GM23338 (cell line): ENCODE measurements at regions not wholly inside any gene's neighbourhood (a gene's known extent, or its start where the extent isn't known, plus 50 kb on each side); places are given as distances from the start of the nearest gene placed in this dataset.
A peak's percentile ranks its signal among the peaks of the same experiment; 100 is the strongest.

Source experiments
- ATAC-seq: fragments of 200-7000 bp; cut with Tn5 transposase; 3 replicates; pipeline ENCODE4 v1.9.1; 2020
- DNase-seq: peaks from one replicate; pipeline ENCODE4 v3.0.0-alpha.2; 2015; ENCODE audit warnings: low spot score
- H2AFZ ChIP-seq: fragments of 200-600 bp; sonication (generic); 2 replicates; pipeline ENCODE4 v1.8.0; 2016; ENCODE audit warnings: antibody characterized with exemption, mild to moderate bottlenecking, moderate library complexity
- H3F3A ChIP-seq: fragments of 200-600 bp; sonication (generic); replicated peaks from 2 replicates; pipeline ENCODE4 v1.8.0; 2017; ENCODE audit warnings: antibody characterized with exemption, mixed run types, low read depth
- H3K27ac ChIP-seq: fragments of 200-600 bp; sonication (generic); 2 replicates; pipeline ENCODE4 v1.6.1; 2016; ENCODE audit warnings: low read depth
- H3K27me3 ChIP-seq: fragments of 200-600 bp; sonication (generic); 2 replicates; pipeline ENCODE4 v1.8.0; 2016; ENCODE audit warnings: mild to moderate bottlenecking, mixed run types, moderate library complexity; ENCODE audit not compliant: insufficient read depth
- H3K36me3 ChIP-seq: fragments of 200-600 bp; sonication (generic); 2 replicates; pipeline ENCODE4 v1.8.0; 2016; ENCODE audit warnings: mild to moderate bottlenecking; ENCODE audit not compliant: insufficient read depth
- H3K4me1 ChIP-seq: fragments of 200-600 bp; sonication (generic); 2 replicates; pipeline ENCODE4 v1.8.0; 2016; ENCODE audit warnings: mild to moderate bottlenecking, moderate library complexity; ENCODE audit not compliant: insufficient read depth
- H3K4me2 ChIP-seq: fragments of 200-600 bp; sonication (generic); 2 replicates; pipeline ENCODE4 v1.7.1; 2017; ENCODE audit warnings: mixed run types
- H3K4me3 ChIP-seq: fragments of 200-600 bp; sonication (generic); 2 replicates; pipeline ENCODE4 v1.6.1; 2016; ENCODE audit warnings: mixed run types
- H3K79me2 ChIP-seq: fragments of 200-600 bp; sonication (generic); replicated peaks from 2 replicates; pipeline ENCODE4 v1.8.0; 2017; ENCODE audit warnings: mild to moderate bottlenecking; ENCODE audit not compliant: insufficient read depth
- H3K9me2 ChIP-seq: fragments of 200-600 bp; sonication (generic); 2 replicates; pipeline ENCODE4 v1.8.0; 2017; ENCODE audit not compliant: insufficient read depth
- H4K20me1 ChIP-seq: fragments of 200-600 bp; sonication (generic); replicated peaks from 2 replicates; pipeline ENCODE4 v1.8.0; 2017; ENCODE audit warnings: mild to moderate bottlenecking; ENCODE audit not compliant: insufficient read depth
- H3K27ac Mint-ChIP-seq: 2 replicates; pipeline ENCODE4 v1.8.0; 2020; ENCODE audit warnings: inconsistent platforms, mild to moderate bottlenecking, moderate library complexity, mixed read lengths
- H3K27me3 Mint-ChIP-seq: 3 replicates; pipeline ENCODE4 v1.8.0; 2022; ENCODE audit warnings: low read depth, mild to moderate bottlenecking, moderate library complexity, mixed read lengths, inconsistent platforms; ENCODE audit not compliant: insufficient read depth, poor library complexity
- H3K36me3 Mint-ChIP-seq: 3 replicates; pipeline ENCODE4 v1.8.0; 2021; ENCODE audit warnings: low read depth, mild to moderate bottlenecking, inconsistent platforms, moderate library complexity, mixed read lengths
- H3K4me1 Mint-ChIP-seq: 3 replicates; pipeline ENCODE4 v1.8.0; 2020; ENCODE audit warnings: mild to moderate bottlenecking, inconsistent platforms, mixed read lengths
- H3K4me3 Mint-ChIP-seq: 3 replicates; pipeline ENCODE4 v1.8.0; 2021; ENCODE audit warnings: moderate library complexity, mild to moderate bottlenecking, inconsistent platforms, mixed read lengths
- H3K9me3 Mint-ChIP-seq: 3 replicates; pipeline ENCODE4 v1.8.0; 2020; ENCODE audit warnings: moderate library complexity, mild to moderate bottlenecking, inconsistent platforms, mixed read lengths
- CREB1 ChIP-seq: fragments of 250-450 bp; sonication (Bioruptor Pico); IDR thresholded peaks from 2 replicates; pipeline ENCODE4 v1.5.0; 2020; ENCODE audit warnings: low read depth, mild to moderate bottlenecking, moderate library complexity
- CTCF ChIP-seq, 2 experiments: fragments of 200-600 bp in 1 of 2; sonication (generic) in 1 of 2; conservative IDR thresholded peaks; 2 replicates each; pipeline versions ENCODE4 v1.5.1 to v1.6.1; 2016 to 2017; ENCODE audit warnings: antibody characterized with exemption in 2 of 2, low read depth in 2 of 2, mild to moderate bottlenecking in 2 of 2, moderate library complexity in 1 of 2
- ETS1 ChIP-seq: IDR thresholded peaks from 2 replicates; pipeline ENCODE4 v1.6.1; 2016; ENCODE audit warnings: antibody characterized with exemption
- EZH2 ChIP-seq: fragments of 200-600 bp; sonication (generic); IDR thresholded peaks from one replicate; pipeline ENCODE4 v1.8.0; 2017; ENCODE audit warnings: antibody characterized with exemption, mild to moderate bottlenecking, low read depth; ENCODE audit not compliant: unreplicated experiment
- EZH2phosphoT487 ChIP-seq: fragments of 200-600 bp; sonication (generic); IDR thresholded peaks from one replicate; pipeline ENCODE4 v1.8.1; 2018; ENCODE audit warnings: antibody characterized with exemption; ENCODE audit not compliant: unreplicated experiment
- JUNB ChIP-seq: IDR thresholded peaks from one replicate; pipeline ENCODE4 v1.6.1; 2016; ENCODE audit warnings: antibody characterized with exemption; ENCODE audit not compliant: unreplicated experiment
- NANOG ChIP-seq: IDR thresholded peaks from 2 replicates; pipeline ENCODE4 v1.6.1; 2016; ENCODE audit warnings: antibody characterized with exemption, borderline replicate concordance
- POLR2AphosphoS5 ChIP-seq: IDR thresholded peaks from 2 replicates; pipeline ENCODE4 v1.6.1; 2016; ENCODE audit warnings: antibody characterized with exemption, low read depth
- REST ChIP-seq: IDR thresholded peaks from one replicate; pipeline ENCODE4 v1.6.1; 2018; ENCODE audit warnings: antibody characterized with exemption; ENCODE audit not compliant: unreplicated experiment
- STAT1 ChIP-seq: IDR thresholded peaks from one replicate; pipeline ENCODE4 v1.6.1; 2016; ENCODE audit warnings: antibody characterized with exemption; ENCODE audit not compliant: unreplicated experiment
- ZNF114 ChIP-seq: fragments of 250-450 bp; sonication (Bioruptor Pico); IDR thresholded peaks from 2 replicates; pipeline ENCODE4 v1.5.0; 2020; ENCODE audit warnings: mild to moderate bottlenecking, moderate library complexity
- ZNF331 ChIP-seq: fragments of 250-450 bp; sonication (Bioruptor Pico); IDR thresholded peaks from 2 replicates; pipeline ENCODE4 v1.5.0; 2020; ENCODE audit warnings: low read depth, mild to moderate bottlenecking, moderate library complexity
- ZNF462 ChIP-seq: fragments of 250-450 bp; sonication (Bioruptor Pico); IDR thresholded peaks from 2 replicates; pipeline ENCODE4 v1.5.0; 2020; ENCODE audit warnings: mild to moderate bottlenecking, moderate library complexity

- H3K4me3 ChIP-seq = no peak overlapping the region
- Mint-ChIP-seq H3K9me3 (no peaks in the 10 kb centered on the region), H3K36me3 (no peaks in the 10 kb centered on the region), H3K4me1 (no peaks in the 10 kb centered on the region), H3K27ac (no peak overlapping the region), H3K4me3 (no peak overlapping the region), H3K27me3 (peaks cover 2% of the 10 kb centered on the region)
- ATAC-seq (peak; percentile 68), DNase-seq (peak; percentile 10)
- no peak overlapping the region for H2AFZ ChIP-seq
- H4K20me1 ChIP-seq = no peaks in the 10 kb centered on the region; the same call in 1 of the 2 replicates
- no peak for TF ChIP-seq STAT1
- no peak for TF ChIP-seq REST
- no peak for TF ChIP-seq EZH2
- TF ChIP-seq ZNF462 (CRISPR knock-in tag) = no peak
- TF ChIP-seq CTCF (conservative IDR thresholded peaks at IDR 0.05; ENCODE audit: low read depth in 2 of 2) = no peak
- no peak for TF ChIP-seq CREB1 (CRISPR knock-in tag)
- no peak for TF ChIP-seq JUNB
- no peak for TF ChIP-seq EZH2phosphoT487
- no peak for TF ChIP-seq POLR2AphosphoS5
- TF ChIP-seq ZNF331 = no peak
- no peak for TF ChIP-seq NANOG
- TF ChIP-seq ZNF114 (CRISPR knock-in tag) = no peak
- TF ChIP-seq ETS1 = no peak
- H3K27ac ChIP-seq = no peak overlapping the region
- H3K79me2 ChIP-seq = no peaks in the 10 kb centered on the region
- no peak overlapping the region for H3K4me2 ChIP-seq
- no peaks in the 10 kb centered on the region for H3K4me1 ChIP-seq
- H3K9me2 ChIP-seq = no peaks in the 10 kb centered on the region
- no peaks in the 10 kb centered on the region for H3F3A ChIP-seq
- H3K36me3 ChIP-seq = no peaks in the 10 kb centered on the region
- H3K27me3 ChIP-seq = no peaks in the 10 kb centered on the region
Observed at GRCh38 chr11:32510039-32510438, 73.6 kb upstream of the EIF3M start.
